GM19238 (cell line): ENCODE measurements at regions not wholly inside any gene's neighbourhood (a gene's known extent, or its start where the extent isn't known, plus 50 kb on each side); places are given as distances from the start of the nearest gene placed in this dataset.

Experiments
- DNase-seq: peaks from one replicate; pipeline ENCODE4 v3.0.0; 2011; ENCODE audit warnings: low spot score; ENCODE audit not compliant: insufficient read length

GRCh38 chr9:691825-692400 lies 149.6 kb upstream of the DMRT1 start:
- DNase-seq, result no peak

GRCh38 chr9:692636-693129 lies 148.8 kb upstream of the DMRT1 start:
- DNase-seq, result no peak

- DNase-seq, result no peak
Observed at GRCh38 chr9:693201-694091, 148.1 kb upstream of the DMRT1 start.

GRCh38 chr9:694092-694402 lies 147.4 kb upstream of the DMRT1 start:
- DNase-seq, result no peak

- DNase-seq, result no peak
Observed at GRCh38 chr9:694403-695154, 146.9 kb upstream of the DMRT1 start.

- DNase-seq, result no peak
Observed at GRCh38 chr9:695252-695651, 146.2 kb upstream of the DMRT1 start.

- DNase-seq, result no peak
Observed at GRCh38 chr9:696332-697323, 144.9 kb upstream of the DMRT1 start.

- DNase-seq, result no peak
Observed at GRCh38 chr9:698276-698675, 143.2 kb upstream of the DMRT1 start.

- DNase-seq, result no peak
Observed at GRCh38 chr9:698954-699353, 142.5 kb upstream of the DMRT1 start.

GRCh38 chr9:699396-699795 lies 142.1 kb upstream of the DMRT1 start:
- DNase-seq, result no peak

- no peak for DNase-seq
Observed at GRCh38 chr9:700365-701282, 140.9 kb upstream of the DMRT1 start.

- no peak for DNase-seq
Observed at GRCh38 chr9:703392-703791, 138.1 kb upstream of the DMRT1 start.

GRCh38 chr9:706073-706472 lies 135.4 kb upstream of the DMRT1 start:
- no peak for DNase-seq

- peak; percentile 12 for DNase-seq
Observed at GRCh38 chr9:706606-707459, 134.7 kb upstream of the DMRT1 start.

GRCh38 chr9:708182-708550 lies 133.3 kb upstream of the DMRT1 start:
- no peak for DNase-seq

GRCh38 chr9:708551-709432 lies 132.7 kb upstream of the DMRT1 start:
- DNase-seq, result no peak

GRCh38 chr9:710951-711745 lies 130.3 kb upstream of the DMRT1 start:
- DNase-seq, result no peak
